ENCODE measurements at regions not wholly inside any gene's neighbourhood (a gene's known extent, or its start where the extent isn't known, plus 50 kb on each side); places are given as distances from the start of the nearest gene placed in this dataset.
"Not testable (repeated sequence)": the region's sequence is repeated elsewhere in the genome, so short reads cannot be mapped to it uniquely, and the experiment has no call there.

DNA sequence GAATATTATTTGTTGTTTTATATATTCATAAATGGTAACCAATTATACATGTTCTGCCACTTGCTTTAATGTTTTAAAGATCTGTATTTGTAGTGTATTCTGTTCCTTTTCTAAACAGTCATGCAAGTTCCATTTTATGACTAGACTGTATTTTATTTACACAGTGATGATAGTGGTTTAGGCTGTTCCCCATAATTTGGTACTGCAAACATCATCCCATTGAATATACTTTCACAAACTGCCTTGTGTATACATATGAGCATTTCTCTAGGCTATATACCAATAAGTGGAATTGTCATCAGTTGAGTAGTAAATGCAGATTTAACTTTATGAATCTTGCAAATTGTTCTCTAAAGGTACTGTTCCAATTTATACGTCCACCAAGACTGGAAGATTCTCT lies 738.0 kb downstream of the EPHA7 start:
- H3K27ac ChIP-seq, result no peak overlapping the region
- H3K9me3 ChIP-seq, result no peaks in the 10 kb centered on the region
- ATAC-seq (ENCODE audit: low FRiP score in 2 of 2) (no peak), DNase-seq (no peak)
- no peaks in the 10 kb centered on the region for H3K27me3 ChIP-seq
- 95 to 100% methylated on average over 1 of the region's 1 CpG for WGBS, 2 donors
- TF ChIP-seq POLR2A (IDR thresholded peaks at IDR 0.05) (no peak), POLR2AphosphoS5 (IDR thresholded peaks at IDR 0.05) (no peak), EP300 (IDR thresholded peaks at IDR 0.05) (no peak)
- TF ChIP-seq, protein P1, sequence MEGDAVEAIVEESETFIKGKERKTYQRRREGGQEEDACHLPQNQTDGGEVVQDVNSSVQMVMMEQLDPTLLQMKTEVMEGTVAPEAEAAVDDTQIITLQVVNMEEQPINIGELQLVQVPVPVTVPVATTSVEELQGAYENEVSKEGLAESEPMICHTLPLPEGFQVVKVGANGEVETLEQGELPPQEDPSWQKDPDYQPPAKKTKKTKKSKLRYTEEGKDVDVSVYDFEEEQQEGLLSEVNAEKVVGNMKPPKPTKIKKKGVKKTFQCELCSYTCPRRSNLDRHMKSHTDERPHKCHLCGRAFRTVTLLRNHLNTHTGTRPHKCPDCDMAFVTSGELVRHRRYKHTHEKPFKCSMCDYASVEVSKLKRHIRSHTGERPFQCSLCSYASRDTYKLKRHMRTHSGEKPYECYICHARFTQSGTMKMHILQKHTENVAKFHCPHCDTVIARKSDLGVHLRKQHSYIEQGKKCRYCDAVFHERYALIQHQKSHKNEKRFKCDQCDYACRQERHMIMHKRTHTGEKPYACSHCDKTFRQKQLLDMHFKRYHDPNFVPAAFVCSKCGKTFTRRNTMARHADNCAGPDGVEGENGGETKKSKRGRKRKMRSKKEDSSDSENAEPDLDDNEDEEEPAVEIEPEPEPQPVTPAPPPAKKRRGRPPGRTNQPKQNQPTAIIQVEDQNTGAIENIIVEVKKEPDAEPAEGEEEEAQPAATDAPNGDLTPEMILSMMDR (IDR thresholded peaks at IDR 0.05), result no peak
- no peaks in the 10 kb centered on the region for H3K4me1 ChIP-seq
- H3K36me3 ChIP-seq, result no peaks in the 10 kb centered on the region
- H3K4me3 ChIP-seq, result no peak overlapping the region

DNA sequence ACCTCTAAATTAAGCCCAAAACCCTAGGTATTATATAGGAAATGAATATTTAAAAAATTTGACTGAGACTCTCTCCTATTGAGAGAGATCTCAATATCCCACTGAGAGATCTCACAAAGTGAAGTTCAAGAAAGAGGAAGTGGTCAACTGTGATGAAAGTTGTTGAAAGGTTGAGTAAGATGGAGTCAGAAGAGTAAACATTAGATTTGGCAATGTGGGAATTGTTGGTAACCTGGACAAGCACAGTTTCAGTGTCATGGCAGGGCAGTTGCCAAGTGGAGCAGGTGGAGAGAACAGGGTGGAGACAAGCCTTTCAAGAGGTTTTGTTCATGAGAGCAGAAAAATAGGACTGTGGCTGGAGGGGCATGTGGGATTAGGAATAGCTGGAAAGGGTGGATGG lies 747.9 kb downstream of the EPHA7 start:
- not testable (repeated sequence) for H3K36me3 ChIP-seq, H3K27ac ChIP-seq, H3K4me3 ChIP-seq, H3K4me1 ChIP-seq, H3K27me3 ChIP-seq, H3K9me3 ChIP-seq
- TF ChIP-seq EP300 (IDR thresholded peaks at IDR 0.05) (peak in 1 of 4 donors; percentile 31), POLR2AphosphoS5 (IDR thresholded peaks at IDR 0.05) (peak in 1 of 2 donors; percentile 20)
- peak in 1 of 2 donors; percentile 54 for ATAC-seq (ENCODE audit: low FRiP score in 2 of 2)
- DNase-seq, result peak in 1 of 2 donors; percentile 69

DNA sequence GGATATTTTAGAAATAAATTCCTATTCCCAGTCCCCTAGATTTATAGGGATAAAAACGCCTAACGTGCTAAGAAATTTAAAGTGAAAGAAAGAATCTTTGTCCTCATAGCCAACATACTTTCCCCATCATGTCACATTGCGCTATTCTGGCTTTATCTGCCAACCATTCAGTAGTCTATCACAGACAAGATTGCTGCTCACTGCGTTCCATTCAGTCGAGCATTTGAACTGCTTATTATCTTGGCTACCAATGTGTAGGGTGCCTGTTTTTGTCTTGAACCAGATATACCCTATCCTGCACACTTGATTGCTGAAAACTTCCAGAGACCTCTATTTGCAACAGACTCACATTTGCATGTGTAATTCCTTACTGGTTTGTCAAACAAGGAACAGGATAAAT lies 751.5 kb downstream of the EPHA7 start:
- Histone ChIP-seq H3K27ac (no peak overlapping the region), H3K36me3 (no peaks in the 10 kb centered on the region), H3K9me3 (no peaks in the 10 kb centered on the region), H3K4me3 (no peak overlapping the region), H3K27me3 (no peaks in the 10 kb centered on the region), H3K4me1 (no peaks in the 10 kb centered on the region)
- TF ChIP-seq POLR2A (IDR thresholded peaks at IDR 0.05), result no peak
- TF ChIP-seq POLR2AphosphoS5 (IDR thresholded peaks at IDR 0.05), result no peak
- no peak for TF ChIP-seq EP300 (IDR thresholded peaks at IDR 0.05)
- TF ChIP-seq, protein P1 (IDR thresholded peaks at IDR 0.05), result no peak
- no peak for DNase-seq
- 57 to 76% methylated on average over 5 of the region's 5 CpGs for WGBS, 2 donors
- no peak for ATAC-seq (ENCODE audit: low FRiP score in 2 of 2)

DNA sequence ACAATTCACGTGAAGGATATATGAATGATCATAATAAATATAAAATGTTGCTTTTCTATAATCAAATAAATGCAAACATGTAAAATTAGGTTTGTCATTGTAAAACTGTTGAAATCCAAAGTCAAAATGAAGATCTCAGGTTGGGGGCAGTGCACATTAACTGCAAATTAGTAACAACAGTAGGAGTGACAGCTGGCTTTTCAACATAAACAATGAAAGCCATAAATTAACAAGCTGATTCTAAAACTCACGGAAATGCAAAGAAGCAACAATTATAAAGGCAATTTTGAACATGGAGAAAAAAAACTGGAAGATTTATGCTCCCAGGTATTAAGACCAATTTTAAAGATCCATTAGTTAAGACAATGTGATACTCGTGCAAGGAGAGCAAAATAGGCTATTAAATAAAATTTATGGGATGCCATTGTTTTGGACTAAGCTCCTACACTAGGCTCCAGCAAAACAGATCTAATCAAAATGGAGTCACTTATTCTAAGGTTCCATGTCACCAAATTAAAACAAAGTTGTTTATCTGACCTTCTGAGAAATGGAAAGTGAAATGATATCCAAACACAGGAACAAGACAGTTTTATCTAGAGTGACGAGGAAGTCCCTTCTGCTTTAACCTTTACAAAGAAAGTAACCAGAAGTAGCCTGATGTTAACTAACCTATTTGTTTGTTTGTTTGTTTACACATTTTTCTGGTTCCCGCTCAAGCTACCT lies 770.8 kb downstream of the EPHA7 start:
- H3K27ac ChIP-seq, result no peak overlapping the region
- ATAC-seq (ENCODE audit: low FRiP score in 2 of 2), result no peak
- no peaks in the 10 kb centered on the region for H3K27me3 ChIP-seq
- H3K4me1 ChIP-seq, result no peaks in the 10 kb centered on the region
- H3K4me3 ChIP-seq, result no peak overlapping the region
- no peak for TF ChIP-seq POLR2A (IDR thresholded peaks at IDR 0.05)
- TF ChIP-seq EP300 (IDR thresholded peaks at IDR 0.05), result no peak
- no peak for TF ChIP-seq POLR2AphosphoS5 (IDR thresholded peaks at IDR 0.05)
- TF ChIP-seq, protein P1 (IDR thresholded peaks at IDR 0.05), result no peak
- H3K36me3 ChIP-seq, result no peaks in the 10 kb centered on the region
- 65 to 74% methylated on average over 5 of the region's 5 CpGs for WGBS, 2 donors
- no peak for DNase-seq
- H3K9me3 ChIP-seq, result peaks cover 0 to 4% (median 0%) of the 10 kb centered on the region in 4 donors

DNA sequence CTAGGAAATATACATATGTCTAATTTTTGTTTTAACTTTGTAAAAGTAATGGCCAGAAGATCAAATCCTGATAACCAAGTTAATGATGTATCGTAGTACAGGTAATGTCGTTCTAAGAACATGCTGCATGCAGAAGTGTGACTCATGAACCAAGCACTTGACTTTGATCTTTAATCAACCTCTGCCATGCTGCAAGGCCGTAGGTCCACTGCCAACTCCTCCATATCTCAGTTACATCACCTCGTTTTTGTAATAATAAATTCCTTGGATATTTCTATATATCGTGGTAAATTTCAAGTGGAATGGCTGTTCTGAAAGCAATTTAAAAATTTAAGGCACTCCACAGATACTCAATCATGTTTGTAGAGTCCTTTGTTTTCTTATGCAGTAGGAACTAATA lies 771.7 kb downstream of the EPHA7 start:
- H3K36me3 ChIP-seq, result no peaks in the 10 kb centered on the region
- 49 to 60% methylated on average over 5 of the region's 5 CpGs for WGBS, 2 donors
- ATAC-seq (ENCODE audit: low FRiP score in 2 of 2), result no peak
- no peaks in the 10 kb centered on the region for H3K27me3 ChIP-seq
- no peaks in the 10 kb centered on the region for H3K4me1 ChIP-seq
- TF ChIP-seq EP300 (IDR thresholded peaks at IDR 0.05) (no peak), POLR2A (IDR thresholded peaks at IDR 0.05) (no peak), POLR2AphosphoS5 (IDR thresholded peaks at IDR 0.05) (no peak)
- TF ChIP-seq, protein P1 (IDR thresholded peaks at IDR 0.05), result no peak
- peaks cover 0 to 4% (median 0%) of the 10 kb centered on the region in 4 donors for H3K9me3 ChIP-seq
- no peak overlapping the region for H3K4me3 ChIP-seq
- DNase-seq, result peak in 1 of 2 donors; percentile 26
- H3K27ac ChIP-seq, result no peak overlapping the region

DNA sequence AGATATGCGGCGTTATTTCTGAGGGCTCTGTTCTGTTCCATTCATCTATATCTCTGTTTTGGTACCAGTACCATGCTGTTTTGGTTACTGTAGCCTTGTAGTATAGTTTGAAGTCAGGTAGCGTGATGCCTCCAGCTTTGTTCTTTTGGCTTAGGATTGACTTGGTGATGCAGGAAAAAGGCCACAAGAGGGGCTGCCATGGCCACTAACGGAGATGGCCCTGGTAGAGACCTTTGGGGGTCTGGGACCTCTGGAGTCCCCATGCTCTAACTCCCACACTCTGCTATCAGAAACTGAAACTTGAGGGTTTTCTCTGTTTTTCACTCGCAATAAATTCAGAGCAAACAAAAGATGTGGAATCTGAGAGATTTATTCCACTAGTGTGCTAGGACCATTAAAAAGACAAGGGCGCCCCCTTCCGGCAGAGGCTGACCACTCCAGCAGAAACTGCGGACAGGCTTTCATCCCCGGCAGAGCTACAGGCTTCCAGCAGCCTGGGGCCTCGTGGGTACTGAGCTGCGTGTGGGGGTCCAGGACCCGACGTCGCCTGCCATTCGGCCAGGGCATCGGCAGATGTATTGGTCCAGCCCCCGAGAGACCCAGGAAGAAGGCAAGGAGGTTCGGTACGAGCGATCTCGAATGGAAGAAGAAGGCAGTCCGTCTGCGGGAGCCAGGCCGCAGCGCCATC lies 775.1 kb downstream of the EPHA7 start:
- not testable (repeated sequence) for H3K36me3 ChIP-seq, H3K4me1 ChIP-seq, H3K4me3 ChIP-seq, H3K27ac ChIP-seq, H3K9me3 ChIP-seq, H3K27me3 ChIP-seq
- peak in 1 of 2 donors; percentile 41 for ATAC-seq (ENCODE audit: low FRiP score in 2 of 2)
- peak; percentile 22 to 66 for DNase-seq
- WGBS, 2 donors, result 71 to 84% methylated on average over 22 to 25 of the region's 25 CpGs

All from upper lobe of left lung (tissue), 6 donors.